ENCODE measurements at regions not wholly inside any gene's neighbourhood (a gene's known extent, or its start where the extent isn't known, plus 50 kb on each side); places are given as distances from the start of the nearest gene placed in this dataset.

- H3K79me2 ChIP-seq (ENCODE audit: insufficient read depth, low read length), result no peaks in the 10 kb centered on the region
- H3K9me3 ChIP-seq (ENCODE audit: control insufficient read depth in 1 of 2, insufficient read depth in 1 of 2, low read depth in 1 of 2, low read length in 2 of 2), result no peaks in the 10 kb centered on the region
- H3K9me2 ChIP-seq (ENCODE audit: insufficient read depth), result no peaks in the 10 kb centered on the region
- H3K27ac ChIP-seq (ENCODE audit: low read depth, low read length), result no peak overlapping the region
- ChIA-PET CTCF (no interaction called here), POLR2A (no interaction called here), RAD21 (ENCODE audit: low non-redundant PET in 1 of 2, low total read pairs in 2 of 2, uncharacterized antibody in 2 of 2, unreplicated experiment in 2 of 2) (no interaction called here)
- ATAC-seq (no peak), DNase-seq (ENCODE audit: low read depth, low spot score) (no peak)
- no peak for TF ChIP-seq EZH2phosphoT487 (IDR thresholded peaks at IDR 0.05; ENCODE audit: borderline replicate concordance)
- no peak for TF ChIP-seq CBX3 (IDR thresholded peaks at IDR 0.05; ENCODE audit: low read depth)
- no peak for TF ChIP-seq EGR1 (IDR thresholded peaks at IDR 0.05; ENCODE audit: low read depth)
- no peak for TF ChIP-seq ATF3 (IDR thresholded peaks at IDR 0.05)
- no peak for TF ChIP-seq POLR2AphosphoS5 (IDR thresholded peaks at IDR 0.05; ENCODE audit: low read depth, low read length)
- no peak for TF ChIP-seq REST (IDR thresholded peaks at IDR 0.05; ENCODE audit: low read depth)
- no peak for TF ChIP-seq ZNF274 (IDR thresholded peaks at IDR 0.05; ENCODE audit: low read depth, low read length)
- no peak for TF ChIP-seq JUND (IDR thresholded peaks at IDR 0.05)
- no peak for TF ChIP-seq SRF (IDR thresholded peaks at IDR 0.05; ENCODE audit: low read depth)
- TF ChIP-seq, protein P1, sequence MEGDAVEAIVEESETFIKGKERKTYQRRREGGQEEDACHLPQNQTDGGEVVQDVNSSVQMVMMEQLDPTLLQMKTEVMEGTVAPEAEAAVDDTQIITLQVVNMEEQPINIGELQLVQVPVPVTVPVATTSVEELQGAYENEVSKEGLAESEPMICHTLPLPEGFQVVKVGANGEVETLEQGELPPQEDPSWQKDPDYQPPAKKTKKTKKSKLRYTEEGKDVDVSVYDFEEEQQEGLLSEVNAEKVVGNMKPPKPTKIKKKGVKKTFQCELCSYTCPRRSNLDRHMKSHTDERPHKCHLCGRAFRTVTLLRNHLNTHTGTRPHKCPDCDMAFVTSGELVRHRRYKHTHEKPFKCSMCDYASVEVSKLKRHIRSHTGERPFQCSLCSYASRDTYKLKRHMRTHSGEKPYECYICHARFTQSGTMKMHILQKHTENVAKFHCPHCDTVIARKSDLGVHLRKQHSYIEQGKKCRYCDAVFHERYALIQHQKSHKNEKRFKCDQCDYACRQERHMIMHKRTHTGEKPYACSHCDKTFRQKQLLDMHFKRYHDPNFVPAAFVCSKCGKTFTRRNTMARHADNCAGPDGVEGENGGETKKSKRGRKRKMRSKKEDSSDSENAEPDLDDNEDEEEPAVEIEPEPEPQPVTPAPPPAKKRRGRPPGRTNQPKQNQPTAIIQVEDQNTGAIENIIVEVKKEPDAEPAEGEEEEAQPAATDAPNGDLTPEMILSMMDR (IDR thresholded peaks at IDR 0.05 in 2 of 3, conservative IDR thresholded peaks at IDR 0.05 in 1 of 3; ENCODE audit: borderline replicate concordance in 1 of 3, insufficient read depth in 1 of 3, low read depth in 2 of 3, low read length in 2 of 3), result no peak
- no peak for TF ChIP-seq EZH2 (IDR thresholded peaks at IDR 0.05)
- no peak for TF ChIP-seq ZFX (IDR thresholded peaks at IDR 0.05)
- intact Hi-C loops (cut with micrococcal nuclease), result no loop called here
- no peak overlapping the region for H2AFZ ChIP-seq (ENCODE audit: low read depth, low read length, poor library complexity, severe bottlenecking)
- peaks cover 18% of the 10 kb centered on the region; the same call in 1 of the 2 replicates for H3K27me3 ChIP-seq (ENCODE audit: insufficient read depth, low read length)
- H3K4me3 ChIP-seq (replicated peaks in 1 of 2; ENCODE audit: low read depth in 1 of 2, low read length in 2 of 2), result no peak overlapping the region
- no peak overlapping the region for H3K9ac ChIP-seq (ENCODE audit: low read length)
- no peaks in the 10 kb centered on the region for H3K4me1 ChIP-seq (ENCODE audit: control insufficient read depth in 1 of 2, insufficient read depth in 2 of 2, low read length in 2 of 2)
- no peak overlapping the region for H3K4me2 ChIP-seq (ENCODE audit: low read length)
- BruUV-seq (replicated peaks), result no TSS peak
- no peaks in the 10 kb centered on the region for H4K20me1 ChIP-seq (ENCODE audit: insufficient read depth)
- no peaks in the 10 kb centered on the region for H3K36me3 ChIP-seq (ENCODE audit: control insufficient read depth in 1 of 2, insufficient read depth in 2 of 2, low read length in 2 of 2)
Observed at GRCh38 chr11:134734141-134734845, 322.3 kb upstream of the B3GAT1 start.

Data from HCT116 (cell line).